ENCODE measurements at regions not wholly inside any gene's neighbourhood (a gene's known extent, or its start where the extent isn't known, plus 50 kb on each side); places are given as distances from the start of the nearest gene placed in this dataset.

DNA sequence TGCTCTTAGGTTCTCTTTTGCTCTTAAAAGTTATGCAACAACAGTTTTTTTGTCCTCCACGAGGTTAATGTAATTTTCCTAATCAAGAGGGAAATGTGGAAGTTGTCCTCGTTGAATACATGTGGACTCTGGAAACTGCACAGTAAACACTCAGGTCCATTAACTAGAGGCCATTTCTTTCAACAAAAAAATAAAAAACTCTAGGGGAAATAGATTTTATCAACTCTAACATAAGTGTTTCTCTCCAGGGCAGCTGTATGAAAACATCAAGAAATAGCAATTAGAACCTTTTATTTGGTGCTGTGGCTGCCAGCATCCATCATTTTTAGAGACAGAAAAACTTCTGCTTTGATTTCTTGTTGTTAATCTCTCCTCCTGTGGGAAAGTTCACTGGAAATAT is 288.6 kb downstream of the ICE1 start:
- DNase-seq: no peak

DNA sequence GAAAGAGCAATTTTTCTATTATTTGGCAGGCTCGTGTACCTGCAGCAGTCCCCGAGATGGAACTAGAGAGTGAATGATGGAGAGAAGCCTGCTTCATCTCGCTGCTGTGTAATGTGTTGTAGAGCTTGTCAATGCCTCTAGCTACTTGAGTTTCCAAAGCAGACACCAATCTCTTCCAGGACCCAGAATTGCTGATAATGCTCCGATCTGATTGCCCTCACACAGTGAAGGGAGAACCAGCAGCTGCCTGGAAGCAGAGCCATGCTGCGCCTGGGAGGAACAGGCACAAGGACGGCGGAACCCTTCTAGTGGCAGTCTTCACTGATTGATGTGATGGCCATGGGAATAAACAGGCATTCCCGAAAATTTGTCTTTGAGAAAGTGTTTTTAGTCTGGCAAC is 288.0 kb downstream of the ICE1 start:
- no peak for DNase-seq

DNA sequence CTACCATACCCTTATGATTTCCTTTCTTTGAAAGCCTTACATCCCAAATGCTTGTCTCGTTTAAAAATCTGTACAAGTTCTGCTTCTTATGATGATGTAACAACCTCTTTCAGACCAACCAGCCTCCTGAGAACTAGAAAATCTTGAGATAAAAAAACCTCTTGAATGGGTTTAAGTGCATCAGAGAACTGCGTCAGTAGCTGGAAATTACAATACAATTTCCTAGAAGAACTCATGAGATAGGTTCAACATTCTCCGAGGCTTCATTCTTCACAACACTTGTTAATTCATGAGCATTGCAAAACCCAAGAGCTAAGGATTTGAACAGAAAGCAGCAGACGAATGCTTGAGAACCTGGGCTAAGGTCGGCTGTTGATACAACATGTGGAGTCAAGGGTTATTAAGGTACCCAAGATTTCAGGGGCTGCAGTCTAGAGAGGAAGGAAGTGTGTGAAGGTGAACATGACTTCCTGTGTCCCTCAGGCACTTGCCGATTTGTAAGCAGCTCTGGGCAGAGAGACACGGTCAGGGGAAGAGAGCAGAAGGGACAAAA is 286.0 kb downstream of the ICE1 start:
- no peak for DNase-seq

DNA sequence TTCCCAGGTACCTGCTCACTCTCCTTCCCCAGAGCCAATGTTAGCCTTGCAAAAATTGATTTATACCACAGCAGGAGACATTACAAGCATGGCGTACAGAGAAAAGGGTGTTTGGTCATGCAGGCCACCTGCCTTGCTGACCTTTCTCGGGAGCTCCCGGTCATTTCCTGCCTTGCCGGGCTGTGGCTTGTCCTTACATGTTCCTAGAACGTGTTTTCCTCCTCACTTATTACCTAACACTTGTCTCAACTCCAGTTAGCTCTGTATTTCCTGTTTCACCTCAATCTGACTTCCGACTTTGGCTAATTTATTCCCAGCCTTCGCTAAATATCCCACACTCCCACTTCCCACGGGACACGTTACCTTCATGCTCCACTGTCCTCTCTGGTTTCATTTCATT is 282.5 kb downstream of the ICE1 start:
- DNase-seq: no peak

DNA sequence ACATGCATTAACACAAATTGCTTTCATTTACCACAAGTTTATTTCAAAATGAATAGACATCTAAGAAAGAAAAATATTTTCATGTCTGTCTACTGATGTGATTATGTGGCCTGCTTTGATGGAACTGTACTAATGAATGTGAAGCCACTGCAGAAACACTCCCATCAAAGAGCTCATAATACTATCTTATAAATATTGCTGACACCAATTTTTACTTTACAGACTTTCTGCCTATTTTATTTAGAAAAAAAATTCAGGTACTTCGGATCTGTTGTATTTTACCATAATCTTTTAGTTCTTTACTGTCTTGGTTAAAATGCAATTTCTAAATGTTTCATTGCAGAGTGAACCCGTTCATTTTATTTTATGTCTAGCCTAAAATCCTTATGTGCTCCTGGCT is 281.9 kb downstream of the ICE1 start:
- DNase-seq: no peak

DNA sequence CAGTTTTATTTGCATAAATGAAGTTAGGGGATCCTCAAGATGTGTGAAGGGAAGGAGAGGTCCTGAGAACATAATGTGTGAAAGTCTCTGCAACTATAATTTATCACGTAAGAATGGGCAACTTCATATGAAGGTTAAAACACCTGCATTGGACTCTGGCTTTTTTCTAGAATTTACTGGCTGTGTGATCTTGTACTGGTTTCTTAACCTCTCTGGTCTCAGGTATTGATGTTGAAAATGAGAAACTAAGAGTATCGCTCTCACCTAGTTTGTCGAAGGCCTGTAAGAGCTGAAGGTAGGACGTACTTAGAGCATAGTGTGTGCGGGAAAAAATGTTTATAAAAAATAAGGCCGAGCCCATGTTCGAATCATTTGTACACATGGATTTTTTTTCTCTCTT is 280.5 kb downstream of the ICE1 start:
- no peak for DNase-seq

DNA sequence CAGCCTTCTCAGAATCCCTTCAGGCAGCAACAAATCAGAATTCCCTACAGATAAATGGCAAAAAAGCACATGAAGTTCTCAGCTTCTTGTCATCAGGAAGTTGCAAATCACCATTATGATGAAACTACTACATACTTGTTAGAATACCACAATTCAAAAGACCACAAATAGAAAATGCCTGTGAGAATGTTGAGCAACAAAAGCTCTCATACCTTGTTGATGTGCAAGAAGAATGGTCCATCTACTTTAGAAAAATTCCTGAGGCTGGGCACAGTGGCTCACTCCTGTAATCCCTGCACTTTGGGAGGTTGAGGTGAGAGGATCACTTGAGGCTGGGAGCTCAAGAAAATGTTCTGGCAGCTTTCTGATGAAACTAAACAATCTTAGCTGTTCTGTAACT is 278.1 kb downstream of the ICE1 start:
- DNase-seq: no peak

DNA sequence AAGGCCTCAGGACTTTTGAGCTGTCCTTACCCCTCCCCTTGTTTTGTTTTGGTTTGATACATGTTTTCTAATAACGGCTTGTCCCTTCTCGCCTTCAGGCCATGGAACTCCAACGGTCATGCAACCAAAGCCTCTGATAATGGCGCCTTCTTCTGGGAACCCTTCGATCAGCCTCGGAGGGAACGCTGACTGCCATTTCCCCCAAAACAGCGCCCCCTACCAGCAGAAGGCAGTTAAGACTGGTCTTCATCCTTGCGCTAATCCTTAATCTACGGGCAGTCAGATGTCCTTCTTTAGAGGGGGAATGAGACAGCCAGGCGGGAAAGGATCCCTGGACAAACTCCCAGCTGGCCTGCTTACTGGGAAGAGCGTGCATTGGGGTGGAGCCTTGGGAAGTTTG is 276.6 kb downstream of the ICE1 start:
- no peak for DNase-seq

DNA sequence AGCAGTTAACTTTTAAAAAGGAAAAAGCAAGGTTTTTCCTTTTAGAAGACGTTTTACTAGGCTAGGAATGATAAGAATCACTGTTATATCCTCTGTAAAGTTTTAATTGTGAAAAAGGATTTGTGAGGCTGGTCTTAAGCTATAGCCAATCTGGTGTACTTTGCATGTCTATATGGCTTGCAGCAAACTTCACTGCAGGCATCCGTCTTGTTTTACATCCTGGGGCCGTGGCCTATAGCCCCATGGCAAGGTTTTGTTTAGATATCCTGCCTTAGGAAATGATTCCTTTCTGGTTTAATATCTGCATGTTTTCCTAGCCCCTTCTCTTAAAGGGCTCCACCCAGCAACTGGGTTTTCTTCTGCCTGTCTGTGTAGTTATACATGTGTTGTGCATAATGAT is 272.8 kb downstream of the ICE1 start:
- no peak for DNase-seq

DNA sequence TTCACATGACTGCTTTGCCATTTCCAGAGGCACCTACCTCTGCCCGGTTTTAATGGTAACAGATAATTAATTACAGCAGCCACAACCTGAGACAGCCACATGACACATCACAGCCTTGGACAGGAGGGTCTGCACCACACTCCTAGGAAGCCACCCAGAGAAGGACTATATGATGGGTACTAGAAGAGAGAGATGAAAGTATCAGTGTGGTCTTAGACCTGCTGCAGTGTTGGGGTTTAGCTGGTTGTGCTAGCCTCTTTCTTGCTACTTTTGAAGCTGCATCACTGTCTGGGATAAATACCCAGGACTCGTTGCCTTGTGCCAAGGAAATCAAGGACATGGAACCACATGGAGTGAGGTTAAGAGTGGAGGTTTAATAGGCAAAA is 266.4 kb downstream of the ICE1 start:
- DNase-seq: no peak

DNA sequence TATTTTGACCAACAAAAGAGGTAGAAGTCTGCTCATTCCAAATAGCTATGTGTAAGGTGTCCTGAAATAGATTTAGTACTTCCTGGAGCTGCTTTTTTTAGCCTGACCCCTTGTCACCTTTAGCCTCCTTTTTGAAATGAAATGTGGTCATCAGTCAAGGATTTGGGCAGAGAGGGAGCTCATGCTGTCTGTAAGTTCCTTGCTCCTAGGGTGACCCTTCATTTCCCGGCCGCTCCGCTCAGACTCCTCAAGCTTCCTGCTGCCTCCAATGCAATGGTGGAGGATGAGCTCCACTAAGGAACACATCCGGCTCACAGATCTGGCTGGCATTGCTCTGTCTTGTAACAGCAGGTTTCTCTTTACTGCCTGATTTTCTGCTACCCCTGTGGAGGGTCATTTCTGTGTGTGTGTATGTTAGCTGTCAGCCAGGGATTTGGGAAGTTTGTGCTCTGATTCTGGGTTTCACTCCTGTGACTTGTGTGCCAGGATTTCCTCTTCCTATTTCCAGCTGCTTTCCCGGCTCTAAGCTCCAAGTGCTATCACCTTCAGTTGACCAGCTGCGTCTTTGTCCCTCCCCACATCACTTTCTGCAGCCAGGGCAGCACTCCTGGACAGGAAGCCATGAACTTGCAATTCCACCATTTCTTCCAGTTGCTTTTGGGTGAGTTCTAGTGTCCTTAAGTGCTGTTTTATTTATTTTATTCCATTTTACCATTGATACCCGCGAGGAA is 265.9 kb downstream of the ICE1 start:
- no peak for DNase-seq

DNA sequence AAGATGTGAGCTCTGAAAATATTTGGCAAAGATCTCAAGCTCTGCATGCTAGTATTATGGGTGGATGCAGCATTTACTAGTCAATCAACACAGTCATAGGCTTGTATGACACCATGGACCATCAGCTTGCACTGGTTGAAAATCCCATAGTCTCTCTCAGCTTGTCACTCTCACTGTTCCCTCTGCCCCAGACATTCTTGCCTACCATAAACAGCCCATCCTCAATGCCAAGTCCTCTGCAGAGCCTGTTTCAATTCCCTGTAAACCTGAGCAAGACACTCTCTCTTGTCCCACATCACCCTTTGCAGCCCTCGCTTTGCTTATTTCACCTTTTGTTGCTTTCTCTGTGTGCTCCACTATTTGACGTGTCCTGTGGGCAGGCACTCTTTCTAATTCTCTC is 264.6 kb downstream of the ICE1 start:
- DNase-seq: no peak

DNA sequence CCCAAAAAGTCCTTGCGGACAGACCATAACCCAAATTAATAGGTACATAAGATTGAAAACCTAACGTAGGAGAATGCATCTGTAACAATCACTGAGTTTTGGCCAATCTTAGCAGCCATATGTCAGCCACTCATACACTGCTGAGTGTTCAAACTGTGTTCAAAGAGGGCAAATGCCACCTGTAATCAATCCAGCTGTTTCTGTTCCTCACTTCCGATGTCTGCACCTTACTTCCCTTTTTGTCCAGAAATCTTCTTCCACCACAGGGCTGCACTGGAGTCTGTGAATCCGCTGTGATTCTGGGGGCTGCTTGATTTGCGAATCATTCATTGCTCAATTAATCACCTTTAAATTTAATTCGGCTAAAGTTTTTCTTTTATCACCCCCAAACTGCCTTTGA is 263.9 kb downstream of the ICE1 start:
- no peak for DNase-seq

DNA sequence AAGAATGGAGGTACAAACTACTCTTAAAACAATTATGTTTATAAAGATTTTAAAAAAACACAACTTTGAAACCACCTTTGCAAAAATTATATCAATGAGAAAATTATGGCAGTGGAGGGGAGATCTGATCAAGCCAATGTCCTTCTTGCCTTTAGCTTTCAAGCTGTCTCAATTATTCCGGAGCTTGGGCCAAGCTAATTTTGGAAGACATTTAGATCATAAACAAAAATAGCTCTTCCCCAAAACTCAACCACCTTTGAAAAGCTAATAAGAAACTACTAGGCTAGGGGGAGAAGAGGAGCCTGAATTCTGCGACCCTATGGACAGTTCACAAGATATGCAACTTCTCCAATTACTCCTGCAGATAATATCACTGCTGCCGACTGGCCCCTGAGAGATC is 263.3 kb downstream of the ICE1 start:
- no peak for DNase-seq

DNA sequence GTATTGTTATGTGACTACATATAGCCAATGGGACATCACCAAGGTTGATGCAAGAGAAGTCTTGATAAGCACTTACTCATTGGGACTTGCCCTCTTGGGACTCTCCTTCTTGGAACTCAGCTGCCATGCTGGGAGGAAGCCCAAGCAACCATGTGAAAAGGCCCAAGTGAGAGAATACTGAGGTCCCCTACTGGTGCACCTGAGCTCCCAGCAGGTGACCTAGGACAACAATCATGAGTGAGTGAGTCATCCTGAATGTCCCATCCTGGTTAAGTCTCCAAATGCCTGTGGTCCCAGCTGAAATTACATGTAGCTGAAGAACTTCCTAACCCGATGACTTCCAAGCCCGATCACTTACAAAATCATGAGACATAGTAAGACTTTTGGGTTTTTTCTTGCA is 260.7 kb downstream of the ICE1 start:
- no peak for DNase-seq

DNA sequence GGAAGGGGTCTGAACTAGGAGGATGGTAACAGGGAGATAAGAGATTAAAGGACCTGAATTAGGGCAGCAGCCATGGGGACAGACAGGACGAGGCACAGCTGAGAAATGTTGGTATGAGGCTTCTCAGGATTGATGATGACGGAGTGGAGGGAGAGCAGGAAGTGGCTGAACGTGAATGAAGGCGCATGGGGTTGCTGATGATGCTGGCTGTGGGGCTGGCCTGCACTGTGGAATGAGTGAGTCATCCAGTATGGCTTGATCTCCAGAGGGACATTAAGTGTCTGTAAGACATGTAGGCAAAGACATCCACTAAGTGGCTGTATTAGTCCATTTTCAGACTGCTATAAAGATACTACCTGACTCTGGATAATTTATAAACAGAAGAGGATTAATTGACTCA is 256.4 kb downstream of the ICE1 start:
- no peak for DNase-seq

DNA sequence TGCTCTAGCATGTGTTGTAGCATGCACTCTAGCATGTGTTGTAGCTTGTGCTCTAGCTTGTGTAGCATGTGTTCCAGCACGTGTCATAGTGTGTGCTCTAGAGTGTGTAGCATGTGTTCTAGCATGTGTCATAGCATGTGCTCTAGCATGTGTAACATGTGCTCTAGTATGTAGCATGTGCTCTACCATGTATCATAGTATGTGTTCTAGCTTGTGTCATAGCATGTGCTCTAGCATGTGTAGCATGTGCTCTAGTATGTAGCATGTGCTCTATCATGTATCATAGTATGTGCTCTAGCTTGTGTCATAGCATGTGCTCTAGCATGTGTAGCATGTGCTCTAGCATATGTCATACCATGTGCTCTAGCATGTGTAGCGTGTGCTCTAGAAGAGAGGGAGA is 255.3 kb downstream of the ICE1 start:
- no peak for DNase-seq

DNA sequence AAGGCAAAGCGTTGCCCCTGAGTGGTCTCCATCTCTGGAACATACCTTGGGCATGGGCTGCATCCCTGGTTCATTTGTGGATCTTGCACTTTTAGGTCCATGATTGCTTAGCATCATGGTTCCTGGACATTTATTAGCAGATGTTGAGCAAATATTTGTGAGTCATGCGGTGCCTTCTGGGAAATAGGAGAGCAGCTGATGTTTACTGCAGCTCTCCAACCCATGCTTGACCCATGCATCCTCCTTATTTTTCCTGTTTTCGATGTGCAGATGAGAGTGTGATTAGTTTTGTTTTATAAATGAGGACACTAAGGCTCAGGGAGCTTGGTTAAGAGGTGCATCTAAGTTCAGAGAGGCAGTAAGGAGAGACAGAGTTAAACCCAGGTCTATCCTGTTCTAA is 253.7 kb downstream of the ICE1 start:
- DNase-seq: no peak

DNA sequence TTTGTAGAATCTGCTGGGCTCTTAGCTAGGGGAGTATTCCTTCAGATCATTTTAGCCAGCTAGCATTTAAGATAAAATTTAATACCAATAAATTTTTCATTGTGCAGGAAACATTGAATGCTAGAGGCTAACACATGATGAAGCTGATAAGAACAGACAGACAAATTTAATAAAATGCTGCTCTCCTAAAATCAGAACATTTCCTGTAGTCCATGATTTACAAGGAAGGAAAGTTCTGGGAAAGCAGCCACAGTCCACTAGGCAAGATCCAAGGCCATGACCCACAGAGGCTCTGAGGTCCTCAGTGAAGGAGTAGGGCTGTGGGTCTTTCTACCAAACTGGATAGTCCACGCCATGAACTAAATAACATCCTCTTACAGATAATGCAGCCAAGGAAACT is 253.0 kb downstream of the ICE1 start:
- DNase-seq: no peak

DNA sequence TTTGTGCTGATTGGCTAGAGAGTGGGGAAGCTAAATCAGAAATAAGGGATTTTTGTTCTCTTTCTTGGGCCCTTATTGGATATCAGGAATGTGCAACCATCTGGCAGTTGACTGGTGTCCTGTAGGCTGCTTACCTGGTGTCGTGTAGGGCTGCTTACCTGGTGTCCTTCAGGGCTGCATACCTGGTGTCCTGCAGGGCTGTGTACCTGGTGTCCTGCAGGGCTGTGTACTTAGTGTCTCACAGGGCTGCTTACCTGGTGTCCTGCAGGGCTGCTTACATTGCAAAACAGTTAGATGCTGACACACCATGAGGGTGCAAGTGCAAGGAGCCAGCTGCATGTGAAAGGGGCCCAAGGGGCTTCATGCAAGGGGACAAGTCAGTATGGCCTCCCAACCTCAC is 249.3 kb downstream of the ICE1 start:
- no peak for DNase-seq

DNA sequence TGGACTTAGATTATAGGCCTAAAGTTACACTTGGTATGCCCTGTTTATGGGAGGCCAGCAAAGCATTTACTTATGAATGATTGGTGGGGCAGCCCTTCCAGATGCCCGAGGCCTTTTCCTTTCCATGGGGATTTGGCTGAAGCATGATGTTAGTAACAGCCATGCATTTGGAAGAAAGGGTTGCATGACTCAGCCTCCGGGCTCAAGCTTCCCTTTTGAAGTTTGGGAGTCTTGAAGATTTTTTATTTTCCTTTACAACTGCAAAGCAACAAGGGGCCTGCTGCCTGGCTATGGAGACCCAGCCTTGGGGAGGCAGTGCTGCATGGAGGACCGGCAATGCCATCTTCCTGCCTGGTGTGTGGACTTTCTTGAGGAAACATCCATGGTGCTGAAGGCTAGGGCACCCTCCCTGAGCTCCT is 244.7 kb downstream of the ICE1 start:
- no peak for DNase-seq

DNA sequence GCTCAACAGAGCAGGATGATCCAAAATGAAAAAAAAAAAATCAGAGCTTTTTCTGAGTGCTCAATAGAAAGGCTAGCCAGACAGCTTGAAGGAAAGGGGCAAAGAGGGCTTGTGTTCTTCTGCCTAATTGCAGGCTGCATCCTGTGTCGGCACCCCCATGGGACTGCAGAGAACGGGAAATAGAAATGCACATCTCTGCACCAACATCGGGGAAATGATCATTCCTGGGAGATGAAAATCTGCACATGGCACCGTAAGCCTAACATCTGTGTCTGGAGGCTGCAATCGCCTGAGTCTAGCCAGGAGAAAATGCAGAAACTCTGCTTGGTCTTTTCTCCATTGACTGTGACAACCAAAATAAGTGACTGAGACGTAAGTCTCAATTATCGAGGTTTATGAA is 243.9 kb downstream of the ICE1 start:
- DNase-seq: no peak

DNA sequence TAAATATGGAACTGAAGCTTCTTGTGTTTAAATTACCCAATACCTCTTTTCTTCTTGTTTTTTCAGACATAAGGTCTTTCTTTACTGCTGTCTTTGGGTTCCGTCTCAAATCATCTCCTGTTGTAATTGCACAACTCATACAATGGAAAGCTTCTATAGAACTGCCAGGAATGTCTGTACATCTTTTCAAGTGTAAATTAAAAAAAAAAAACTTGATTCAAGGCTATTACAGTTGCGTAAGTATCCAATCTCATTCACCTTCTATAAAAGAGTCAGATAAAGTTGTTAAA is 243.5 kb downstream of the ICE1 start:
- DNase-seq: no peak

DNA sequence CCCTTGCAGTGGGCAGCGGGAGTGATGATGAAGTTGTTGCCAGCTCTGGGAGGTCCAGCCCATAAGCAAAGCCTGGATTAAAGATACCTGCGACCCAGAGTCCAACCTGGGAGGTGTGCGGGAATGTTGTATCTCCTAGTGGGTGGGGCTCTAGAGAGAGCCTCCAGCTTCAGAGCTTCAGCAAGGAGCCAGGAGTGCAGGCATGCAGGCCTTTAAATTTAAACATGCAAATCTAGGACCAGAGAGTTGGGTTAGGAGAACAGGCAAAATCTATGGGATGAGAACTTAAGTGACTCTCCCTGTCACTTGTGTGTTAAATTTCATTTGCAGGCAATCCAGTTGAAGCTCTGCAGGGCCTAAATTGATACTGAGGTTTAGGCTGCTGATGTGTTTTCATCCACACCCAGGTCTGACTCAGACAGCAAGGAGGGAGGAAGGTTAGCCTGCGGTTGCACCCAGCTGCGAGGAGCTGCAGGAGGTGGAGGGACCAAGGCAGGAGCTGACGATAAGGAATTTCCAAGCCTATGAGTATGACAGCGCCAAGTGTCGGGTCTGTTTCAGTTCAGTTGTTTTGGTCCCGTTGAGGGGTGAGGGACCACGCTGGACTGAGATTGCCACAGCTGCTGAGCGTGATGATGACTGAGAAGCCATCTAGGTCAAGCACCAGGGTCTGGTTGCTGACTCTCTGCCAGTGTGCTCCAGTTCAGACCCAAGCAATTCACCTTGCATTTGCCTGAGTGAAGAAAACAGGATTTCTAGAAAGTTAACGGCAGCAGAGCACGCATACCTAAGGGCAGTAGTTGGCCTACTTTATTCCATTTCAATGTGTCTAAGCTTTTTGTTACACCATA is 243.0 kb downstream of the ICE1 start:
- no peak for DNase-seq
